Upper lobe of right lung (tissue), 1 donor: ENCODE measurements at regions not wholly inside any gene's neighbourhood (a gene's known extent, or its start where the extent isn't known, plus 50 kb on each side); places are given as distances from the start of the nearest gene placed in this dataset.

Experiments used
- ATAC-seq: fragments of 200-7000 bp; cut with Tn5 transposase; one replicate; pipeline ENCODE4 v1.9.1; 2020; ENCODE audit warnings: mild to moderate bottlenecking, moderate library complexity
- DNase-seq: peaks from one replicate; pipeline ENCODE4 v3.0.0-alpha.2; 2020
- H3K27ac ChIP-seq: fragments of 200-600 bp; one replicate; pipeline ENCODE4 v1.8.0; 2022
- H3K27me3 ChIP-seq: fragments of 200-600 bp; one replicate; pipeline ENCODE4 v1.8.0; 2022; ENCODE audit warnings: mild to moderate bottlenecking
- H3K36me3 ChIP-seq: fragments of 200-600 bp; one replicate; pipeline ENCODE4 v1.8.0; 2022
- H3K4me1 ChIP-seq: fragments of 200-600 bp; one replicate; pipeline ENCODE4 v1.8.0; 2022
- H3K4me3 ChIP-seq: fragments of 200-600 bp; one replicate; pipeline ENCODE4 v1.8.0; 2022; ENCODE audit warnings: mild to moderate bottlenecking
- H3K9me3 ChIP-seq: fragments of 200-600 bp; one replicate; pipeline ENCODE4 v1.8.0; 2022
- intact Hi-C: fragments of 100-400 bp; cut with DNase I; formaldehyde crosslinking; loops from one replicate; pipeline ENCODE4 v1.11.0; 2022
- TF ChIP-seq, protein P1 (sequence below): fragments of 200-600 bp; IDR thresholded peaks from one replicate; pipeline ENCODE4 v1.8.0; 2022; ENCODE audit warnings: antibody characterized with exemption
- donor health status: DM: no; HTN: yes; CAD: no; lungs with severe emphysema.

- intact Hi-C loops = no loop called here
These were observed 242.1 kb downstream of the BCL11B start for GRCh38 chr14:99029916-99030305.

GRCh38 chr14:99030454-99030853 is 241.5 kb downstream of the BCL11B start:
- no peaks in the 10 kb centered on the region for H3K36me3 ChIP-seq
- no peak for ATAC-seq
- intact Hi-C loops = no loop called here

More at GRCh38 chr14:99029916-99030305, 242.1 kb downstream of the BCL11B start:
- Histone ChIP-seq H3K9me3 (no peaks in the 10 kb centered on the region), H3K36me3 (no peaks in the 10 kb centered on the region), H3K27me3 (no peaks in the 10 kb centered on the region), H3K4me1 (no peaks in the 10 kb centered on the region), H3K4me3 (no peak overlapping the region), H3K27ac (no peak overlapping the region)
- TF ChIP-seq, protein P1, sequence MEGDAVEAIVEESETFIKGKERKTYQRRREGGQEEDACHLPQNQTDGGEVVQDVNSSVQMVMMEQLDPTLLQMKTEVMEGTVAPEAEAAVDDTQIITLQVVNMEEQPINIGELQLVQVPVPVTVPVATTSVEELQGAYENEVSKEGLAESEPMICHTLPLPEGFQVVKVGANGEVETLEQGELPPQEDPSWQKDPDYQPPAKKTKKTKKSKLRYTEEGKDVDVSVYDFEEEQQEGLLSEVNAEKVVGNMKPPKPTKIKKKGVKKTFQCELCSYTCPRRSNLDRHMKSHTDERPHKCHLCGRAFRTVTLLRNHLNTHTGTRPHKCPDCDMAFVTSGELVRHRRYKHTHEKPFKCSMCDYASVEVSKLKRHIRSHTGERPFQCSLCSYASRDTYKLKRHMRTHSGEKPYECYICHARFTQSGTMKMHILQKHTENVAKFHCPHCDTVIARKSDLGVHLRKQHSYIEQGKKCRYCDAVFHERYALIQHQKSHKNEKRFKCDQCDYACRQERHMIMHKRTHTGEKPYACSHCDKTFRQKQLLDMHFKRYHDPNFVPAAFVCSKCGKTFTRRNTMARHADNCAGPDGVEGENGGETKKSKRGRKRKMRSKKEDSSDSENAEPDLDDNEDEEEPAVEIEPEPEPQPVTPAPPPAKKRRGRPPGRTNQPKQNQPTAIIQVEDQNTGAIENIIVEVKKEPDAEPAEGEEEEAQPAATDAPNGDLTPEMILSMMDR = no peak
- DNase-seq = no peak
- no peak for ATAC-seq

GRCh38 chr14:99032759-99033158 is 239.2 kb downstream of the BCL11B start:
- peaks cover 15% of the 10 kb centered on the region for H3K4me1 ChIP-seq
- H3K9me3 ChIP-seq = no peaks in the 10 kb centered on the region
- H3K27me3 ChIP-seq = no peaks in the 10 kb centered on the region
- no peaks in the 10 kb centered on the region for H3K36me3 ChIP-seq
- ATAC-seq (no peak), DNase-seq (no peak)
- H3K27ac ChIP-seq = no peak overlapping the region
- no peak overlapping the region for H3K4me3 ChIP-seq
- TF ChIP-seq, protein P1 = no peak
- intact Hi-C loops = no loop called here

More at GRCh38 chr14:99030454-99030853, 241.5 kb downstream of the BCL11B start:
- Histone ChIP-seq H3K27ac (no peak overlapping the region), H3K27me3 (no peaks in the 10 kb centered on the region), H3K4me3 (no peak overlapping the region), H3K9me3 (no peaks in the 10 kb centered on the region), H3K4me1 (peaks cover 1% of the 10 kb centered on the region)
- TF ChIP-seq, protein P1 = no peak
- no peak for DNase-seq

DNA sequence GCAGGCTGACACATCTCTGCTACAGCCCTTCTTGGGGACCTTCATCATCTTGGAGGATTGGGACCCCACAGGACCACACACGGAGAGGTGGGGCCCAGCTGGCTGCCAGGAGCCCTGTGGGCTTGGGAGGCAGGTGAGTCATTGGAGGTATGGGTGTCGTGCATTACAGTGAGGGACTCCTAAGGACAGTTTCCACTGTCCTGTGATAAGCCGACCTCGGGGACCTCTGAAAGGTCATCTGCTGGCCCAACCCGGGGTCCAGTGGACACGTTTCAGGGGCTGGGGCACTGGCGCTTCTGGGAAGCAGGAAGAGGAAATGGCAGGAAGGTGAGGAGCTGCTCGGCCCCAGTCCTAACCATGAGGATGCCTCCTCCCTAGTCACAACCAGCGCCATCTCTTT is 238.0 kb downstream of the BCL11B start:
- Histone ChIP-seq H3K4me3 (no peak overlapping the region), H3K4me1 (peaks cover 15% of the 10 kb centered on the region), H3K36me3 (no peaks in the 10 kb centered on the region), H3K27me3 (no peaks in the 10 kb centered on the region), H3K9me3 (no peaks in the 10 kb centered on the region), H3K27ac (no peak overlapping the region)
- ATAC-seq = no peak
- TF ChIP-seq, protein P1 = no peak
- intact Hi-C loops = no loop called here
- DNase-seq = no peak

GRCh38 chr14:99034711-99035171 is 237.3 kb downstream of the BCL11B start:
- intact Hi-C loops = no loop called here
- H3K4me1 ChIP-seq = peaks cover 15% of the 10 kb centered on the region
- H3K27me3 ChIP-seq = no peaks in the 10 kb centered on the region
- DNase-seq (no peak), ATAC-seq (no peak)
- TF ChIP-seq, protein P1 = no peak
- no peaks in the 10 kb centered on the region for H3K9me3 ChIP-seq
- no peaks in the 10 kb centered on the region for H3K36me3 ChIP-seq
- no peak overlapping the region for H3K27ac ChIP-seq
- no peak overlapping the region for H3K4me3 ChIP-seq

GRCh38 chr14:99035268-99035667 is 236.7 kb downstream of the BCL11B start:
- intact Hi-C loops = no loop called here
- Histone ChIP-seq H3K9me3 (no peaks in the 10 kb centered on the region), H3K4me3 (no peak overlapping the region), H3K4me1 (peaks cover 15% of the 10 kb centered on the region), H3K27me3 (no peaks in the 10 kb centered on the region), H3K27ac (peak overlapping the region; percentile 49), H3K36me3 (no peaks in the 10 kb centered on the region)
- TF ChIP-seq, protein P1 = no peak
- DNase-seq = no peak
- peak; percentile 71 for ATAC-seq
